H9 (cell line): ENCODE measurements at regions not wholly inside any gene's neighbourhood (a gene's known extent, or its start where the extent isn't known, plus 50 kb on each side); places are given as distances from the start of the nearest gene placed in this dataset.

Experiments
- DNase-seq: peaks from one replicate; pipeline ENCODE4 v3.0.0-alpha.2; 2017
- H2AFZ ChIP-seq: one replicate; pipeline ENCODE4 v1.6.1; 2013; ENCODE audit warnings: mild to moderate bottlenecking, low read length, control low read depth, moderate library complexity
- H2AK5ac ChIP-seq: 2 replicates; pipeline ENCODE4 v1.6.1; 2013; ENCODE audit warnings: low read length, control low read depth, mixed read lengths; ENCODE audit not compliant: insufficient read length
- H2BK120ac ChIP-seq: one replicate; pipeline ENCODE4 v1.6.1; 2013; ENCODE audit warnings: low read depth, mild to moderate bottlenecking, low read length, control low read depth, inconsistent platforms; ENCODE audit not compliant: poor library complexity, severe bottlenecking
- H2BK12ac ChIP-seq: 2 replicates; pipeline ENCODE4 v1.6.1; 2013; ENCODE audit warnings: low read length, control low read depth, mixed read lengths, low read depth; ENCODE audit not compliant: insufficient read length
- H2BK15ac ChIP-seq: 2 replicates; pipeline ENCODE4 v1.6.1; 2013; ENCODE audit warnings: low read depth, low read length, control low read depth
- H2BK20ac ChIP-seq: one replicate; pipeline ENCODE4 v1.6.1; 2013; ENCODE audit warnings: low read depth, mild to moderate bottlenecking, low read length, control low read depth, inconsistent platforms; ENCODE audit not compliant: poor library complexity, severe bottlenecking
- H2BK5ac ChIP-seq: 2 replicates; pipeline ENCODE4 v1.6.1; 2013; ENCODE audit warnings: low read length, control low read depth, mixed read lengths; ENCODE audit not compliant: insufficient read length
- H3K14ac ChIP-seq: 2 replicates; pipeline ENCODE4 v1.6.1; 2013; ENCODE audit warnings: low read length, control low read depth; ENCODE audit not compliant: insufficient read depth
- H3K18ac ChIP-seq: 2 replicates; pipeline ENCODE4 v1.6.1; 2013; ENCODE audit warnings: low read depth, mild to moderate bottlenecking, mixed read lengths, low read length, control low read depth; ENCODE audit not compliant: insufficient read length
- H3K23ac ChIP-seq: 2 replicates; pipeline ENCODE4 v1.6.1; 2013; ENCODE audit warnings: low read length, control low read depth, mixed read lengths, low read depth; ENCODE audit not compliant: insufficient read length
- H3K23me2 ChIP-seq: 2 replicates; pipeline ENCODE4 v1.6.1; 2013; ENCODE audit warnings: low read depth, mild to moderate bottlenecking, mixed read lengths, low read length, control low read depth; ENCODE audit not compliant: insufficient read length, poor library complexity, severe bottlenecking
- H3K27ac ChIP-seq: 2 replicates; pipeline ENCODE4 v1.5.1; 2013; ENCODE audit warnings: low read length, control low read depth, mixed read lengths, low read depth; ENCODE audit not compliant: insufficient read length
- H3K27me3 ChIP-seq: 2 replicates; pipeline ENCODE4 v1.6.1; 2013; ENCODE audit warnings: low read length, control low read depth, inconsistent platforms; ENCODE audit not compliant: insufficient read depth
- H3K4ac ChIP-seq: 2 replicates; pipeline ENCODE4 v1.6.1; 2013; ENCODE audit warnings: low read depth, mild to moderate bottlenecking, control low read depth, inconsistent platforms, low read length, moderate library complexity
- H3K4me1 ChIP-seq: 2 replicates; pipeline ENCODE4 v1.6.1; 2013; ENCODE audit warnings: low read length, control low read depth, inconsistent platforms; ENCODE audit not compliant: insufficient read depth
- H3K4me2 ChIP-seq: 2 replicates; pipeline ENCODE4 v1.6.1; 2013; ENCODE audit warnings: low read length, control low read depth, mixed read lengths; ENCODE audit not compliant: insufficient read length, insufficient read depth
- H3K56ac ChIP-seq: 2 replicates; pipeline ENCODE4 v1.6.1; 2013; ENCODE audit warnings: low read depth, mild to moderate bottlenecking, mixed read lengths, low read length, control low read depth; ENCODE audit not compliant: insufficient read length
- H3K79me1 ChIP-seq: 2 replicates; pipeline ENCODE4 v1.6.1; 2013; ENCODE audit warnings: low read depth, mild to moderate bottlenecking, moderate library complexity, low read length, control low read depth, inconsistent platforms; ENCODE audit not compliant: insufficient read depth, poor library complexity, severe bottlenecking
- H3K79me2 ChIP-seq: 2 replicates; pipeline ENCODE4 v1.6.1; 2013; ENCODE audit warnings: low read length, control low read depth, inconsistent platforms; ENCODE audit not compliant: insufficient read depth
- H3K9ac ChIP-seq: 2 replicates; pipeline ENCODE4 v1.6.1; 2013; ENCODE audit warnings: low read length, control low read depth, mixed read lengths; ENCODE audit not compliant: insufficient read length; ENCODE audit errors: extremely low read depth
- H3K9me3 ChIP-seq: one replicate; pipeline ENCODE4 v1.6.1; 2013; ENCODE audit warnings: low read depth, low read length, inconsistent platforms; ENCODE audit not compliant: control insufficient read depth
- H3T11ph ChIP-seq: one replicate; pipeline ENCODE4 v1.6.1; 2013; ENCODE audit warnings: mild to moderate bottlenecking, low read length, control low read depth, inconsistent platforms
- H4K20me1 ChIP-seq: one replicate; pipeline ENCODE4 v1.6.1; 2013; ENCODE audit not compliant: control insufficient read depth, insufficient read length, insufficient read depth
- H4K5ac ChIP-seq: 2 replicates; pipeline ENCODE4 v1.6.1; 2013; ENCODE audit warnings: low read depth, mild to moderate bottlenecking, mixed read lengths, low read length, control low read depth; ENCODE audit not compliant: insufficient read length
- H4K8ac ChIP-seq: replicated peaks from 2 replicates; pipeline ENCODE4 v1.6.1; 2013; ENCODE audit warnings: low read length, control low read depth, mixed read lengths, low read depth; ENCODE audit not compliant: insufficient read length
- H4K91ac ChIP-seq: 2 replicates; pipeline ENCODE4 v1.6.1; 2013; ENCODE audit warnings: low read depth, mild to moderate bottlenecking, moderate library complexity, mixed read lengths, low read length, control low read depth; ENCODE audit not compliant: insufficient read length
- H3K27ac Mint-ChIP-seq, 3 experiments: 2 replicates in 2 of 3; 3 replicates in 1 of 3; pipeline ENCODE4 v1.8.0; 2020 to 2021; ENCODE audit warnings: mixed read lengths in 3 of 3, mild to moderate bottlenecking in 1 of 3, moderate library complexity in 1 of 3
- H3K27me3 Mint-ChIP-seq: 2 replicates; pipeline ENCODE4 v1.8.0; 2021; ENCODE audit warnings: low read depth, mild to moderate bottlenecking, moderate library complexity, mixed read lengths
- H3K36me3 Mint-ChIP-seq, 3 experiments: 2 replicates in 2 of 3; 3 replicates in 1 of 3; pipeline ENCODE4 v1.8.0; 2020 to 2021; ENCODE audit warnings: low read depth in 3 of 3, mixed read lengths in 3 of 3; ENCODE audit not compliant: insufficient read depth in 1 of 3
- H3K4me1 Mint-ChIP-seq, 2 experiments: 2 replicates each; pipeline ENCODE4 v1.8.0; 2020; ENCODE audit warnings: mixed read lengths in 2 of 2
- H3K4me3 Mint-ChIP-seq, 2 experiments: 2 replicates in 1 of 2; 3 replicates in 1 of 2; pipeline ENCODE4 v1.8.0; 2020 to 2021; ENCODE audit warnings: mild to moderate bottlenecking in 2 of 2, mixed read lengths in 2 of 2, moderate library complexity in 1 of 2
- H3K9me3 Mint-ChIP-seq, 2 experiments: 2 replicates in 1 of 2; 3 replicates in 1 of 2; pipeline ENCODE4 v1.8.0; 2020; ENCODE audit warnings: mild to moderate bottlenecking in 2 of 2, mixed read lengths in 2 of 2, moderate library complexity in 1 of 2
- WGBS: extraction: QIAGEN DNeasy Blood & Tissue Kit; methylation state at CpG from one replicate; pipeline ENCODE4 v1.1.7; 2013; ENCODE audit warnings: missing lambda C conversion rate, low lambda C conversion rate, mixed read lengths; ENCODE audit not compliant: insufficient read length; ENCODE audit errors: extremely low coverage; 5-methylcytosine and 5-hydroxymethylcytosine counted together
- TF ChIP-seq, protein P1 (sequence below): fragments of 200-600 bp; sonication (generic); conservative IDR thresholded peaks from 3 replicates; pipeline ENCODE4 v1.8.0; 2021; ENCODE audit warnings: antibody characterized with exemption, mild to moderate bottlenecking

DNA sequence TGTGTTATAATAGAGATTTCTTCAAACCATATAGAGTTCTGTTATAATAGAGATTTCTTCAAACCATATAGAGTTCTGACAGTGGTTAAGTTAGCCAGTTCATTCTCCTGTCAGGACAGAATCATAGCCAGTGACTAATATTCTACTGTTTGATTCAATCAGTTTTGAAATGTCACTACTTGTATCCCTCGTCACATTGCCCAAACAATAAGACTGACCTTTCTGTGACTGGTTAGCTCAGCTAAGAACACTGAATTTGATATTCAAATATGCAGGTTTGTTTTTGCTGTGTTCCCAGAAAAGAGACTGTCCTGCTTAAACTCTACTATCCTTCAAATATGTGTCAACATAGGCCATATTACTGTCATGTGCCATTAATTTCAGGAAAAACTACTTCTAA is 74.4 kb downstream of the ALG10B start:
- no peak for DNase-seq
- no peak overlapping the region for H2AFZ ChIP-seq
- H3K27me3 ChIP-seq, result no peaks in the 10 kb centered on the region
- no peak overlapping the region for H3K56ac ChIP-seq
- no peak overlapping the region for H3K27ac Mint-ChIP-seq
- H3K79me1 ChIP-seq, result no peaks in the 10 kb centered on the region
- H3K27me3 Mint-ChIP-seq, result no peaks in the 10 kb centered on the region
- no peak overlapping the region for H2BK12ac ChIP-seq
- no peak overlapping the region for H4K91ac ChIP-seq
- no peak overlapping the region for H3K27ac ChIP-seq
- TF ChIP-seq, protein P1, sequence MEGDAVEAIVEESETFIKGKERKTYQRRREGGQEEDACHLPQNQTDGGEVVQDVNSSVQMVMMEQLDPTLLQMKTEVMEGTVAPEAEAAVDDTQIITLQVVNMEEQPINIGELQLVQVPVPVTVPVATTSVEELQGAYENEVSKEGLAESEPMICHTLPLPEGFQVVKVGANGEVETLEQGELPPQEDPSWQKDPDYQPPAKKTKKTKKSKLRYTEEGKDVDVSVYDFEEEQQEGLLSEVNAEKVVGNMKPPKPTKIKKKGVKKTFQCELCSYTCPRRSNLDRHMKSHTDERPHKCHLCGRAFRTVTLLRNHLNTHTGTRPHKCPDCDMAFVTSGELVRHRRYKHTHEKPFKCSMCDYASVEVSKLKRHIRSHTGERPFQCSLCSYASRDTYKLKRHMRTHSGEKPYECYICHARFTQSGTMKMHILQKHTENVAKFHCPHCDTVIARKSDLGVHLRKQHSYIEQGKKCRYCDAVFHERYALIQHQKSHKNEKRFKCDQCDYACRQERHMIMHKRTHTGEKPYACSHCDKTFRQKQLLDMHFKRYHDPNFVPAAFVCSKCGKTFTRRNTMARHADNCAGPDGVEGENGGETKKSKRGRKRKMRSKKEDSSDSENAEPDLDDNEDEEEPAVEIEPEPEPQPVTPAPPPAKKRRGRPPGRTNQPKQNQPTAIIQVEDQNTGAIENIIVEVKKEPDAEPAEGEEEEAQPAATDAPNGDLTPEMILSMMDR, result no peak
- H2BK20ac ChIP-seq, result no peak overlapping the region
- H3T11ph ChIP-seq, result no peak overlapping the region
- no peaks in the 10 kb centered on the region for H3K23me2 ChIP-seq
- H3K4me1 ChIP-seq, result no peaks in the 10 kb centered on the region
- H2BK15ac ChIP-seq, result no peak overlapping the region
- no peak overlapping the region for H3K23ac ChIP-seq
- WGBS, result no CpG with 5 or more reads among the region's 1 CpG
- no peak overlapping the region for H3K4ac ChIP-seq
- H3K4me2 ChIP-seq, result no peak overlapping the region
- no peaks in the 10 kb centered on the region; a peak in 1 of 5 replicates for H3K9me3 Mint-ChIP-seq
- H3K9ac ChIP-seq, result no peak overlapping the region
- H3K18ac ChIP-seq, result no peak overlapping the region
- peaks cover 0 to 4% (median 0%) of the 10 kb centered on the region in 3 experiments; a peak in 2 of 7 replicates for H3K36me3 Mint-ChIP-seq
- H3K4me3 Mint-ChIP-seq, result no peak overlapping the region
- no peak overlapping the region for H2AK5ac ChIP-seq
- H2BK120ac ChIP-seq, result no peak overlapping the region
- no peaks in the 10 kb centered on the region for H4K20me1 ChIP-seq
- peaks cover 3% of the 10 kb centered on the region in 2 experiments; a peak in 2 of 4 replicates for H3K4me1 Mint-ChIP-seq
- H4K5ac ChIP-seq, result no peak overlapping the region
- no peaks in the 10 kb centered on the region for H3K9me3 ChIP-seq
- H3K79me2 ChIP-seq, result no peaks in the 10 kb centered on the region
- no peak overlapping the region for H4K8ac ChIP-seq
- H3K14ac ChIP-seq, result no peak overlapping the region
- H2BK5ac ChIP-seq, result no peak overlapping the region
